ENCODE measurements at regions not wholly inside any gene's neighbourhood (a gene's known extent, or its start where the extent isn't known, plus 50 kb on each side); places are given as distances from the start of the nearest gene placed in this dataset.
"Not testable (repeated sequence)": the region's sequence is repeated elsewhere in the genome, so short reads cannot be mapped to it uniquely, and the experiment has no call there.

- no peaks in the 10 kb centered on the region for H3K4me1 ChIP-seq
- H3K36me3 ChIP-seq = no peaks in the 10 kb centered on the region
- no peaks in the 10 kb centered on the region for H3K9me3 ChIP-seq
- ATAC-seq (no peak), DNase-seq (no peak)
- TF ChIP-seq CTCF (IDR thresholded peaks at IDR 0.05) = no peak
- no peak overlapping the region for H3K27ac ChIP-seq
- intact Hi-C loops (cut with DNase I) = no loop called here
- no peaks in the 10 kb centered on the region for H3K27me3 ChIP-seq
- no peak overlapping the region for H3K4me3 ChIP-seq
These were observed 154.9 kb downstream of the LNPK start for GRCh38 chr2:175847128-175847527.

- WGBS, 4 donors = 29 to 87% (median 75%) methylated on average over 1 of the region's 1 CpG
These were observed 157.9 kb downstream of the LNPK start for GRCh38 chr2:175844169-175844568.

GRCh38 chr2:175843625-175844024 is 158.4 kb downstream of the LNPK start:
- Histone ChIP-seq H3K27me3 (no peaks in the 10 kb centered on the region), H3K9me3 (no peaks in the 10 kb centered on the region), H3K4me1 (peaks cover 0 to 6% (median 0%) of the 10 kb centered on the region in 12 donors), H3K36me3 (no peaks in the 10 kb centered on the region), H3K27ac (no peak overlapping the region), H3K4me3 (no peak overlapping the region)
- no peak for ATAC-seq
- DNase-seq = no peak
- WGBS, 4 donors = 85 to 91% (median 87%) methylated on average over 2 of the region's 2 CpGs
- no peak for TF ChIP-seq POLR2A (IDR thresholded peaks at IDR 0.05)
- no peak for TF ChIP-seq CTCF (IDR thresholded peaks at IDR 0.05)
- intact Hi-C loops (cut with DNase I) = no loop called here

More at GRCh38 chr2:175844169-175844568, 157.9 kb downstream of the LNPK start:
- H3K36me3 ChIP-seq = no peaks in the 10 kb centered on the region
- no peaks in the 10 kb centered on the region for H3K27me3 ChIP-seq
- TF ChIP-seq CTCF (IDR thresholded peaks at IDR 0.05) (no peak), POLR2A (IDR thresholded peaks at IDR 0.05) (no peak)
- H3K9me3 ChIP-seq = no peaks in the 10 kb centered on the region
- H3K4me1 ChIP-seq = peaks cover 0 to 6% (median 0%) of the 10 kb centered on the region in 12 donors
- ATAC-seq (no peak), DNase-seq (no peak)
- intact Hi-C loops (cut with DNase I) = no loop called here
- H3K27ac ChIP-seq = no peak overlapping the region
- no peak overlapping the region for H3K4me3 ChIP-seq

- DNase-seq (no peak), ATAC-seq (no peak)
- Histone ChIP-seq H3K4me1 (peaks cover 0 to 6% (median 0%) of the 10 kb centered on the region in 12 donors), H3K4me3 (no peak overlapping the region), H3K9me3 (no peaks in the 10 kb centered on the region), H3K27me3 (no peaks in the 10 kb centered on the region), H3K27ac (no peak overlapping the region), H3K36me3 (no peaks in the 10 kb centered on the region)
- no peak for TF ChIP-seq CTCF (IDR thresholded peaks at IDR 0.05)
- TF ChIP-seq POLR2A (IDR thresholded peaks at IDR 0.05) = no peak
- 34 to 64% (median 53%) methylated on average over 3 of the region's 3 CpGs for WGBS, 4 donors
- intact Hi-C loops (cut with DNase I) = no loop called here
These were observed 159.1 kb downstream of the LNPK start for GRCh38 chr2:175842996-175843395.

GRCh38 chr2:175840765-175841164 is 161.3 kb downstream of the LNPK start:
- DNase-seq; intact Hi-C loops (cut with DNase I); H3K9me3 ChIP-seq; H3K27me3 ChIP-seq; H3K4me3 ChIP-seq; ATAC-seq; H3K27ac ChIP-seq; H3K36me3 ChIP-seq: not testable (repeated sequence)
- 74 to 86% (median 83%) methylated on average over 3 of the region's 3 CpGs for WGBS, 4 donors
- peaks cover 0 to 24% (median 0%) of the 10 kb centered on the region in 12 donors for H3K4me1 ChIP-seq
